Liver (tissue), 3 donors: ENCODE measurements at regions not wholly inside any gene's neighbourhood (a gene's known extent, or its start where the extent isn't known, plus 50 kb on each side); places are given as distances from the start of the nearest gene placed in this dataset.

Experiments used
- CTCF ChIP-seq: fragments of 150-350 bp; IDR thresholded peaks from 2 replicates; pipeline ENCODE4 v1.5.1; 2017; ENCODE audit warnings: improper control_type of control experiment, low read depth, low read length; ENCODE audit not compliant: missing input control
- JUND ChIP-seq, 2 donors: IDR thresholded peaks; 2 replicates each; pipeline ENCODE4 v1.6.1; 2016; ENCODE audit warnings: antibody characterized with exemption in 2 of 2
- RAD21 ChIP-seq, 2 donors: IDR thresholded peaks; 2 replicates each; pipeline ENCODE4 v1.6.1; 2016; ENCODE audit warnings: antibody characterized with exemption in 2 of 2, mild to moderate bottlenecking in 2 of 2
- REST ChIP-seq: IDR thresholded peaks from 2 replicates; pipeline ENCODE4 v1.6.1; 2016; ENCODE audit warnings: antibody characterized with exemption, mild to moderate bottlenecking
- RXRA ChIP-seq, 2 donors: IDR thresholded peaks; 2 replicates each; pipeline ENCODE4 v1.6.1; 2017 to 2018; ENCODE audit warnings: antibody characterized with exemption in 2 of 2, mild to moderate bottlenecking in 1 of 2
- TAF1 ChIP-seq: conservative IDR thresholded peaks from 2 replicates; pipeline ENCODE4 v1.6.1; 2016; ENCODE audit warnings: antibody characterized with exemption, mild to moderate bottlenecking
- YY1 ChIP-seq: IDR thresholded peaks from 2 replicates; pipeline ENCODE4 v1.6.1; 2016; ENCODE audit warnings: antibody characterized with exemption, mild to moderate bottlenecking
- donor health status: healthy.
- donor health status: healthy.

GRCh38 chr6:142543606-142544005 is 241.8 kb downstream of the ADGRG6 start:
- TF ChIP-seq CTCF = no peak
- TF ChIP-seq TAF1 = no peak
- TF ChIP-seq REST = no peak
- TF ChIP-seq RAD21 (IDR thresholded peaks at IDR 0.05) = no peak
- TF ChIP-seq YY1 = no peak
- TF ChIP-seq JUND (IDR thresholded peaks at IDR 0.05) = no peak
- no peak for TF ChIP-seq RXRA (IDR thresholded peaks at IDR 0.05)
